ENCODE measurements at regions not wholly inside any gene's neighbourhood (a gene's known extent, or its start where the extent isn't known, plus 50 kb on each side); places are given as distances from the start of the nearest gene placed in this dataset.

- FAIRE-seq (no peak), DNase-seq (ENCODE audit: insufficient read length, low spot score) (no peak)
- TF ChIP-seq, protein P1, sequence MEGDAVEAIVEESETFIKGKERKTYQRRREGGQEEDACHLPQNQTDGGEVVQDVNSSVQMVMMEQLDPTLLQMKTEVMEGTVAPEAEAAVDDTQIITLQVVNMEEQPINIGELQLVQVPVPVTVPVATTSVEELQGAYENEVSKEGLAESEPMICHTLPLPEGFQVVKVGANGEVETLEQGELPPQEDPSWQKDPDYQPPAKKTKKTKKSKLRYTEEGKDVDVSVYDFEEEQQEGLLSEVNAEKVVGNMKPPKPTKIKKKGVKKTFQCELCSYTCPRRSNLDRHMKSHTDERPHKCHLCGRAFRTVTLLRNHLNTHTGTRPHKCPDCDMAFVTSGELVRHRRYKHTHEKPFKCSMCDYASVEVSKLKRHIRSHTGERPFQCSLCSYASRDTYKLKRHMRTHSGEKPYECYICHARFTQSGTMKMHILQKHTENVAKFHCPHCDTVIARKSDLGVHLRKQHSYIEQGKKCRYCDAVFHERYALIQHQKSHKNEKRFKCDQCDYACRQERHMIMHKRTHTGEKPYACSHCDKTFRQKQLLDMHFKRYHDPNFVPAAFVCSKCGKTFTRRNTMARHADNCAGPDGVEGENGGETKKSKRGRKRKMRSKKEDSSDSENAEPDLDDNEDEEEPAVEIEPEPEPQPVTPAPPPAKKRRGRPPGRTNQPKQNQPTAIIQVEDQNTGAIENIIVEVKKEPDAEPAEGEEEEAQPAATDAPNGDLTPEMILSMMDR (IDR thresholded peaks at IDR 0.05; ENCODE audit: insufficient read depth, missing control alignments): no peak
Measured at GRCh38 chr5:61904730-61905129, 401.3 kb upstream of the KIF2A start.

- DNase-seq (ENCODE audit: insufficient read length, low spot score) (no peak), FAIRE-seq (no peak)
- TF ChIP-seq, protein P1 (IDR thresholded peaks at IDR 0.05; ENCODE audit: insufficient read depth, missing control alignments): no peak
Measured at GRCh38 chr5:61905613-61906012, 400.4 kb upstream of the KIF2A start.

DNA sequence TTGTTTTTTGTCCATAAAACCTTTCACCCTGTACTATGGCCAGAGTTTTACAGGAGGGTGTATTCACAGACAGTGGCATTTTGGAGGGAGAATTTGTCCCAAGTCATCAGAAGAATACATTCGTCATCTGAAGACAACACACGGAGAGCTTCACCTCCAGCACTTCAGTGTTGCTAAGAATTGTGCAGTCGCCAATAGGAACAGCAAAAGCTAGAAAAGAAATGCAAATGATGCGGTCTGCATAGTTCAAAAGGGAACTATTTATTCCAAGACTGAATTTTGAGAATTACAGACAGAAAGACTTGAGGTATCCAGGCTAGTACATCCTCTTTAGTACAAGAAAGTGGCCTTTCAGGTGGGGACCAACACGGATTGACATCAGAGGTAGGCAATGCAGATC, 399.2 kb upstream of the KIF2A start:
- FAIRE-seq (no peak), DNase-seq (ENCODE audit: insufficient read length, low spot score) (no peak)

GRCh38 chr5:61907995-61908394, 398.0 kb upstream of the KIF2A start:
- FAIRE-seq: no peak
- TF ChIP-seq, protein P1 (IDR thresholded peaks at IDR 0.05; ENCODE audit: insufficient read depth, missing control alignments): no peak
- no peak for DNase-seq (ENCODE audit: insufficient read length, low spot score)

More for the DNA sequence above, 399.2 kb upstream of the KIF2A start:
- TF ChIP-seq, protein P1 (IDR thresholded peaks at IDR 0.05; ENCODE audit: insufficient read depth, missing control alignments): no peak

DNA sequence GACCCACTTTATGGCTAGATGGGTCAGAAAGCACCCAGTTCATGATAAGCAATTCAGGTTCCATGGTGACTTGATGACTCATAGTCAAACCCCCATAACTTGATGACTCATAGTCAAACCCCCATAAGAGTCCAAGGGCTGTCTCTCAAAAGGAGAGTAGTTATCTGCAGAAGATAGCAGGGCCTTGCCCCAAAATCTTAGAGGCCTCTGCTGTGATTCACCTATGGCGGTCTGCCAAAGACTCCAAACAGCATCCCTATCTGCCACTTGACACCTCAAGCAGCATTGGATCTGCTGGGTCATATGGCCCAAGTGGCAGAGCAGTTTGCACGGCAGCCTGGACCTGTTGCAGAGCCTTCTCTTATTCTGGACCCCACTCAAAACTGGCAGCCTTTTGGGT, 395.2 kb upstream of the KIF2A start:
- no peak for FAIRE-seq
- TF ChIP-seq, protein P1 (IDR thresholded peaks at IDR 0.05; ENCODE audit: insufficient read depth, missing control alignments): no peak
- no peak for DNase-seq (ENCODE audit: insufficient read length, low spot score)

DNA sequence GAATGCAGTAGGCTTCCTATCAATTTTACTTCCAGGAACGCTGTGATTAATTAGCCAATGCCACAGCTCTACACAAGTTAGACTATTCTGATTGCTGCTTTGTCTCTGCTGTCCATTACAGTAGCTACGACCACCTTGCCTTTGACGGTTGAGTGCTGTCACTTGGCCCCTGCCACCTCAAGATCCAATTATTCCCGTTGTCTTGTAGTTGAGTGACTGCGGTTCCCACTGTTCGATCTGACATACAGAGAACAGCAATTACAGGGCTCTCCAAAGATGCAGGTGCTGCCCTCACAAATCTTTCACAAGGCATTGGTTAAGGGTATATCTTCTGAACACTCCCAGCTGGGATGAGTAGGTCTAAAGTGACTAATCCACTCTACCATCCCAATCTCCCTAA, 393.4 kb upstream of the KIF2A start:
- no peak for FAIRE-seq
- no peak for DNase-seq (ENCODE audit: insufficient read length, low spot score)
- TF ChIP-seq, protein P1 (IDR thresholded peaks at IDR 0.05; ENCODE audit: insufficient read depth, missing control alignments): no peak

DNA sequence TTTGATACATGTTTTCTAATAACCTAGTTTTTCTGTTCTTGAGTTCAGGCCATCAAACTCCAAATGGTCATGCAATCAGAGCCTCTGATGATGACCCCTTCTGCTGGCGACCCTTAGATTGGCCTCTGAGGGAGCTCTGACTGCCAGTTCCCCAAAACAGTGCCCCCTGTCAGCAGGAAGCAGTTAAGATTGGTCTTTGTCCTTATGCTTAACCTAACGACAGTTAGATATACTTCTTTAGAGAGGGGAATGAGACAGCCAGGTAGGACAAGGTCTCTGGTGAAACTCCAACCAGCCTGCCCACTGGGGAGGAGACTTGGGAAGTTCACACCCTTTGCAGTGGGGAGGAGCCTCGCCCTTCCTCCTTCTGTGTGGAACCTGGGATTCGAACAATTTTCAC, 390.4 kb upstream of the KIF2A start:
- DNase-seq (ENCODE audit: insufficient read length, low spot score): no peak
- TF ChIP-seq, protein P1 (IDR thresholded peaks at IDR 0.05; ENCODE audit: insufficient read depth, missing control alignments): no peak
- FAIRE-seq: no peak
